NCI-H526 (cell line): ENCODE measurements at regions not wholly inside any gene's neighbourhood (a gene's known extent, or its start where the extent isn't known, plus 50 kb on each side); places are given as distances from the start of the nearest gene placed in this dataset.

Source experiments
- DNase-seq, 2 experiments: peaks; one replicate each; lab custom pipeline; 2025; lab: John Stamatoyannopoulos, UW

DNA sequence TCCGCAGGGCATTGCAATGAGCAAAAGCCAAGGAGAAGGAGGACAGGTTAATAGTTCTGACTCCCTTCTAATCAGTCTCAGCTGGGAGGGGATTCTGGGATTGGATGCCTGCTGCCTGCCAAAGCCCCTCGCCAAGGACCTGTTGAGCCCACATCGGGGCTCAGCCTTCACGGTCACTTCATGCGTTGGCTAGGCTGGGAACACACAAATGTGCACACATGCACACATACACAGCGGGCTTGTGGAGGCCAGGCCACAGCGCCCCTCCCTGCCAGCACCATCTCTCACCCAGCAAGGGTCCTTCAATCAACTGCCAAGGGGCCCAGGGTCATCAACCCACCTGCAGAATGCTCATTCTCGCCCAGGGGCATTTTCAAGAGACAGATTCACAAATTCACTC is 113.9 kb downstream of the C5orf15 start:
- DNase-seq: no peak

DNA sequence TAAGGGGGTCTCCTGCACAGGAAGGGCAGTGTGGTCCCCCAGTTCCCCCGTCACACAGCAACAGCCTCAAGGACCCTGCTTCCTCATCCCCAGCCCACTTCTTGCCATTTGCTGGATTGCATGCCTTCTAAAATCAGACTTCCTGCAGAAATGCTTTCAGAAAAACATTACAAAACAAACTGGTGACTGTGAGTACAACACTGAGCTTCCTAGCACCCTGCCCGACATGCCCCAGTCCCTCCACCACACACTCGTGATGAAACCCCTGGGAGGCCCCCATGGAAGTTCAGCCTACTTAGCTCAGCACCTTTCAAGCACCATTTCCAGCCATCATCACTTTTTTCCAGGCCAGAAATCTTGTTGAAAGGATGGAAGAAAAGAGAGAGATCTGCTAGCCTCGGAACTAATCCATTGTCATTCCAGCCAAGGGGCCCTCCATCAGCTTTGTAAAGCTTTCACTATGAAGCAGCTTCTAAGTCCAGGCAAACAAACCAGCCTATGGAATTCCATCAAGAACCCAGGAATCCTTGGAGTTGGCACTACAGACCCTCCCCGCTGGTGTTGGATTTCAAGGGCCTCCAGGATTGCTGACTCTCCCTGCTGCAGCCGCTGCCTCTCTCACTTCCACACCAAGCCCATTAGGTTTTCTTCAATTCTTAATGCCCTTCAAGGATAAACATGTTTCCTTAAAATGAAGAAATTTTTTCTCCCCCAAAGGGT is 114.6 kb downstream of the C5orf15 start:
- DNase-seq: no peak

DNA sequence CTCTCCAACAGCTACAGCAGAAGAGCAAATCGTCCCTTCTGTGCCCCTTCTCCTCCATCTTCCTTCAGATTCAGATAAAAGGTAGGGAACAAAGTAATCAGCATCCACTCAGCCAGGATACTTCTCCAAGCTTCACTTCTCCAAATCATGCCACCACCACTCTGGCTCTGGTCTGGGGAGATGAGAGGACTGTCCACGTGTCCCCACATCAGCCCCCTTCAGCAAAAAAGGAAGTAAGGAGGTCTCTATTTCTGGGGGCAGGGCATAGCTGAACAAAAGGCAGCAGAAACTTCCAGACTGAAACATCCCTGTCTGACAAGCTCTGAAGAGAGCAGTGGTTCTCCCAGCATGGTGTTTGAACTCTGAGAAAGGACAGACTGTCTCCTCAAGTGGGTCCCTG is 116.9 kb downstream of the C5orf15 start:
- DNase-seq: no peak

DNA sequence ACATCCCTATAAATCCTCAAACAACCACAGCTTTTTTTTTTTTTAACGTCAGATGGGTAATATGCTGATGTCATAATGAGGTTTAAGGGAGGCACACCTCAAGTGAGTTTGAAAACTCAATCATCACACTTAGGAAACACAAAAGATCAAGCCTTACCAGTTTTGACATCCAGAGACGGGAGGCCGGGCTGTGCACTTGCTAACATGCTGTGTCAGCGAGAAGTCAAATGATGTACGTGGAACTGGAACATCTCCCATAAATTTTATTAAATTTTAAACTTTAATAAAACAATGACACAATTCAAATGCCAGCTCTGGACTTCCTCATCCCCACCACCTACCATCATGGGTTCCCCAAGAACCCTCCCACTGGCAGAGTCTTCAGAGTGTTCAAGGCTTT is 117.6 kb downstream of the C5orf15 start:
- DNase-seq: no peak

DNA sequence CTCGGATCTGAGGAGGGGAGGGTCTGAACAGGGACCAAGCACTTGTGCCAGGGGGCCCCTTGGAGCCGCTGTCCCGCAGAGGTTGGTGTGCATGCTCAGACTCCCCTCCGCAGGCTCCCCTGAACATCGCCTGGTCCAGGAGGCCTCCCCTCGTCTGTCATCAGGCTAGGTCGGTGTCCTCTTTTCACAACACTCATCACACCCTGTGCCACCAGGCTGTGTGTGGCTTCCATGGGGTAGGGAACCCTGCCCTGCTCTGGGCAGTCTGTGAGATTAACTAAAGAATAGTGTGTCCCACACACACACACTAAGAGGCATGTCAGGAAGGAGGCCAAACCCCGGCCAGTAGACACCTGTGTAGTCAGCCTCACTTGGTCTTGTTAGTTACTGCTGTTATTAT is 119.3 kb downstream of the C5orf15 start:
- DNase-seq: no peak

DNA sequence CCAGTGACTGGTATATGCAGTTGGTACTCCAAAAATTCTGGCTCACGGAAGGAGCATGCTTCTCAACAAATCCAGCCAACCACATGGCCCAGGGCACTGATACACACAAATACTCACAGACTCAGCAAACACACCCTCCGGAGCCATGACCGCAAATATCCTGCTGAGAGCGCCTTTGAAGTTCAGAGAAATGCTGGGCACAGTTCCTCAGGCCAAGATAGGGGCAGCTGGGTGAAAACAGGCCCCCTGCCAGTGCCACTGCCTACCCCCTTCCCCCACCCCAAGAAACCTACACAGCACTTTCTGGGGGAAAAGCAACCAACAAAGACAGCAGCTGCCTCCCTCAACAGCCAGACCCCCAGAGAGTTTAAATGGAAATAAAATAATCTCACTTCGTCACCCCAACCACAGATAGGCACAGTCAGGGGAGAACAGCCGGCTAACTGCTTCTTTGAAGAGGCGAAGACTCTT is 120.0 kb downstream of the C5orf15 start:
- no peak for DNase-seq

DNA sequence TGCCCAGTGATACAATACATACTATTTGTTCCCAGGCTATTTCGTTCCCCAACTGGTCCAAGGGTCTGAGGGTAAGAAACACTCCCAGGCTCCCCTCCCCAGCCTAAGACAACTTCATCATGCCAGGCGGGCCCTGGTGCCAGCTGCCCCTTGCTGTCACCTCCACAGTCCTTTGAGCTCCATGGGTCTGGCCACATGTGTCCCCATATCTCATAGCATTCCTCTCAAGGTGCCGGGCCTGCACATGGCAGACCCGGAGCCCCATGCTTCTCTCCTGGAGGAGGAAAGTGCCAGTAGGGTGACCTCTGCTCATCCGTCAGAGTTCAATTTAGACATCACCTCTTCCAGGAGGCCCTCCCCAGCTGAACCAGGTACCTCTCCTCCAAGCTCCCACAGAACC is 120.5 kb downstream of the C5orf15 start:
- DNase-seq: no peak

DNA sequence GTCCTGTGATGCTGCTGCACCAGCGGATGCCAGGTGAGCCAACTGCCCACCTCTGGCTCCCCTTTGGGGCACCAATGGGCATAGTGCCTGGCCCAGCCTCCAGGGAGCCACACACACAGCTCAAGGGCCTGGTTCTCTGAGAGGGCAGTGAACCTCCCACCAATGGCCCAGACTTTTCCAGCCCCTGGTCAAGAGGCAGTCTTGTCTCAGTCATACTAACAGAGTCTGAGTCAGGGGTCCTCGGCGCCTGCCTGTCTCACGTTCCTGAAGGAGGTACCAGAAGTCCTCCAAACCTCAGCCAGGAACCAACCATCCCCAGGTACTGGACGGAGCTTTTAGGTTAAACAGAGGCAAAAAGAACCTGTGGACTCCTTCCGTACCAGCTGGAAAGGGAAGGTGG is 121.1 kb downstream of the C5orf15 start:
- DNase-seq: no peak

DNA sequence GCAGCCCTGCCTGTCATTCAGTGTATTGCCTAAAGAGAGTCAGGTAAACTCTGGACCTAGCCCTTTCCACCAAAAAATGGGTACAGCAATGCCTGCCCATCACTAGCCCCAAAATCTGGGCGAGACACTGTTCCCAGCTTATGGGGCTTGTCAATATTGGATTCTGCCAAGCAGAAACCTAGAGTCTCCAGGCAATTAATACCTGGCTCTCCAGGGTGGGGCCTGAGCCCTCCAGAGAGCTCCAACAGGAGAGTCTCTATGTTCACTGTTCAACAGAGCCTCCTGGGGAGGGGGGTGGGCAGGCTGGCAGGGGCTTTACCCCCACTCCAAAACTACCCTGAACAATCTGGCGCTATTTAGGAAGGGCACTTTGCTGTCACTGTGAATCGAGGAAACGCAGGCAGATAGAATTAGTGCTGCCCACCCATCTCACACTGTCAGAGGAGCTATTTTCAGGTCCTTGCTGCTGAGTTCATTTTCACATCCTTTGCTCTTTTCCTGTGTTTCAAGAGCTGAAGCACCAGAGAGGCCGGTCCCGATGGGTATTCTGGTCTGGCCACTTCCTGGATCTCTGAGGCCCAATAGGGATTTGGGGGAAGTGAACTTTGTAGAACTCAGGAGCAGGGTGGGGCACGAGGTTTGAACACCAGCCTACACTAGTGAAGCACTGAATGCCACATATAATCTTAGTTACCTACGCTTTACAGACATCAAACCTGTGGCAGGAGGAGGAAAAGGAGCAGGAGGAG is 121.8 kb downstream of the C5orf15 start:
- no peak for DNase-seq

DNA sequence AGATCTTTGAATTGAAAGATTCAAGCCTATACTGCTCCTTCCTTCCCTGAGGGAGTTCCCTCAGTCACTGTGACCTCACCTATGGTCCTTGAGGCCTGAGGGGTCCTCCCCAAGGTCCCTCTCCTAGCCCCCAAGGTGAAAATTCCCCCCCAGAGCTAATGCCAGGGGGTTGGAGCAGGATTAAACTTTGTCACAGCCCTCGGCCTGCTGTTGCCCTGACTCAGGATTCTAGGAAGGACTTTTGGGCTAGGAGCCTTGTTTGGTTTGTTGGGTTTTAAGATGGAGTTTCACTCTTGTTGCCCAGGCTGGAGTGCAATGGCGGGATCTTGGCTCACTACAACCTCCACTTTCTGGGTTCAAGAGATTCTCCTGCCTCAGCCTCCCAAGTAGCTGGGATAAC is 123.2 kb downstream of the C5orf15 start:
- DNase-seq: no peak

DNA sequence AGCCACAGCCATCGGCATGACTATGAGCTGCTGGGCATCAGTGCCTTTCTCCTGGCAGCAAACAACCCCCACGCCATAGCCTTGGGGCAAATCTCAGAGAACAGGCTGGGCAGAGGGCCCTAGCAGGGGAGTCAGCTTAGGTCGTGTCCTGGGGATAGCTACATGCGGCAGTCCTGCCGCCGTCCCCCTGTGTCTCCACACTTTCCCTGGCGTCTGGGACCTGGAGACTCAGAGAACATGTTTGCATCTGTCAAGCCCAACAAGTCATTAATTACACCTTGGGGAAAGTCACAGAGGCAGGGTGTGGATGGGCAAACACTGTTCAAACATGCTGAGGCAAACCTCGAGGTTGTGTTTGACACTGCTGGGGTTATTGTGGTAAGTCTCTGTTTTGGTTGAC is 123.6 kb downstream of the C5orf15 start:
- no peak for DNase-seq

DNA sequence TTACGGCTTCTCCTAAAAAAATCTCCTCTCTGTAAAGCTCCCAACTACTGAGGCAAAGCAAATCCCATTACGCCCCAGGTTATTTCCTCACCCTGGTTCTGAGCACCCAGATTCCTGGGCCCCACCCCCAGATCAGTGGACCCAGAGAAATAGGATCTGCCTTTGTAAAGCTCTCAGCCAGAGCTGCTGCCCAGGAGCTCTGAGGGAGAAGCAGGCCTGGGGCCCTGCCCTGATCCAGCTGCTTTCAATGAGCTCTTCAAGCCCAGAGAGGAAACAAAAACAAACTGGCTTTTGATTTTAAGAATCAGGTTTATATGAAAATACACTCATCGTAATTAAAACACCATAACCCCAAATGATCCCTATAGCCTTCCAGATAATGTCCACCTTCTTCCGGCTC is 124.5 kb downstream of the C5orf15 start:
- no peak for DNase-seq

DNA sequence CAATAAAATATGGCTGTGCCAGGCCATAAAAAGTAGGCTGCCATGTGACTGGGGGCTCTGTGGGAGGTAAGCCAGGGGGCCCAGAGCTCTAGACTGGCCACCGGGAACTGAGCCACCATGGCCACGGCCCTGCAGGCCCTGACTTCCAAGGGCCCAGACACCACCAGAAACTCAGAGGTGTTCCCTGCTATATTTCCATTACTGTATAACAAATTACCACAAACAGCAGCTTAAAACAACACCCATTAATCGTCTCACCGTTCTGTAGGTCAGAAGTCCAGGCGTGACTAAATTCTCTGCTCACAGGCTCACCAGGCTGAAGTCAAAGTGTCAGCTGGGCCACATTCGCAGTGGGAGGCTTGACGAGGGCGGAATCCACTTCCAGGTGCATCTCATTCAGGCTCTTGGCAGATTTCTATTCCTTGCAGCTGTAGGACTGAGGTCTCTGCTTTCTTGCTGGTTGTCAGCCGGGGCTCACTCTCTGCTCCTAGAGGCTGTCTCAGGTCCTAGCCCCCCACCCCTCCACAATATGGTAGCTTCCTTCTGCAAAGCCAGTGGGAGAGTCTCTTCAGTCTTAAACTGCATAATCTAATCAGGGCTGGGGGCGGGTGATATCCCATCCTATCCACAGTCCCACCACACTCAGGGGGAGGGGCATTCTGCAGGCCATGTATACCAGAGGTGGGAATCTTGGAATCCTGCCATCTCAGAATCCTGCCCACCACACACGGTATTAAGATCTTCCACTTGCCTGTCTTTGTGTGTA is 125.4 kb downstream of the C5orf15 start:
- DNase-seq: no peak

DNA sequence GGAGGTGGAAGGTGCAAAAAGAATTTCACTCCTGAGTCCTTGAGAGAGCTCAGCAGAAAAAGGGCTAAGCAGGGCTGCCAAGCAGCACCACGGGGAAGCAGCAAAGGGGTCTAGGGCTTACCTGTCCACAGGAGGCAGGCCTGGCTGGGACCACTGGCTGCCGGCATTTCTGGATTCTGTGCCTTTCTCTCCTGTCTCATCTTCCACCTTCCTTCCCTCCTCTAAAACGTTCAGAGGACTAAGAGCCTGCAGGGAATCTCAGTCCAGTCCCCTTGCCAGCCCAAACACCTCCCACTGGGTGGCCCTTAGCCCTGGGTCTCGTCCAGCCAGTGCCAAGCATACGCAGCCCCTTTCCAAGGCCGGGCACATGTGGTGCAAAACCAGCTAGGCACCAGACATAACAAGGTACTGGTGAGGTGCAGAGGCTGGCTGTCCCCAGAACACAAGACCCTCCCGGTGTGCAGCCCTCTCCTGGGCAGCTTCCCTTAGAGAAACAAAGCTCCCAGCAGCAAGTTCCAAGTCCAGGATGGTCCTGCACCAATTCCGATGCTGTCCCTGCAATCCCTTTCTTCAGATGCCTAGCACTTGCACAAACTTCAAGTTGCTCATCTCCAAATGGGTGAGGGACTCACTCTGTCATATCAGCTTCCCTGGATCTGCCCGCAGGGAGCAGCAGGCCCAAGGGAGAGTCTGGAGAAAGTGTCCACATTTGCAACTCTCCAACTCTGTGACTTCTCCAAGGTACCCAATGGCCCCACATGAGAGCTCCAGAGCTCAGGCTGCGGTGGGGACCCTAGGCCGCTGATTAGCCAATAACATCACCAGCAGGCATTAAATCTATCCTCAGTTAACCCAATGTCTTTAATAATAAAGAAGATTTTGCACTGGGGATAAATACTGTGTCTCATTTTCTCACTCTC is 126.3 kb downstream of the C5orf15 start:
- DNase-seq: no peak

DNA sequence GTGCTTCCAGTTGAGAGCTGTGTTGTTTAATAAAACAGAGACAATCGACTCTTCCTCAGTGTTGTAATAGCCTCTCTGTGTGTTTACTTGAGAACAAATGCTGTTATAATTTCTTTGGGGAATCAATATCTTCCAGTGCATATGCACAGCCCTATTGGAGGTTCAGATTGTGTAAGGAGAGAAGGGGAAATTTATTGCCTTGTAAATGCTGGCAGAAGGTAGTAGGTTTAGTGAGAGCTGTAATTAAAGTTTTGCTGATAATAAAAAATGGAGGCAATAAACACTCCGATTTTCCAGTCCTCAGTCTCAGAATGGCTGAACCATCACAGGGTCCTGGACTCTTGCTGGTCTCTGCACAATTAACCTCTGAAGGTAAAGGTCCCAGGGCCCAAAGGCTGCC is 128.3 kb downstream of the C5orf15 start:
- DNase-seq: no peak

DNA sequence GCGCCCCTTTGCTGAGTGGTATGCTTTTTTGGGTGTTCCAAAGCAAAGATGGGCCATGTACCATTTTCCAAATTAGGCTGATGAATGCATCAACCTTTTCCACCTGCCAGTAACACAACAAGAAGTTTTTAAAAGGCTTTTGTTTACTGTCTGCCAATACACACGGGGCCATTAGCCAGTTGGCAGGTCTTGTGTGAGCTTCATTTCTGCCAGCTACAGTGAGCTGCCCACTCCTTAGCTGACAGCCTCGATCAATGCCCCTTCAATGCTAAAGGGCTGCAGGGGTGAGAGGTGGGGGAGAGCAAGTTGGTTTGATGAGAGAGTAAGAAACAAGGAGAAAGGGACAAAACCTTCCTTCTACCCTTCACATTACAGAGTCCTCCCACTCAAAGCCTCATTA is 128.7 kb downstream of the C5orf15 start:
- DNase-seq: no peak

DNA sequence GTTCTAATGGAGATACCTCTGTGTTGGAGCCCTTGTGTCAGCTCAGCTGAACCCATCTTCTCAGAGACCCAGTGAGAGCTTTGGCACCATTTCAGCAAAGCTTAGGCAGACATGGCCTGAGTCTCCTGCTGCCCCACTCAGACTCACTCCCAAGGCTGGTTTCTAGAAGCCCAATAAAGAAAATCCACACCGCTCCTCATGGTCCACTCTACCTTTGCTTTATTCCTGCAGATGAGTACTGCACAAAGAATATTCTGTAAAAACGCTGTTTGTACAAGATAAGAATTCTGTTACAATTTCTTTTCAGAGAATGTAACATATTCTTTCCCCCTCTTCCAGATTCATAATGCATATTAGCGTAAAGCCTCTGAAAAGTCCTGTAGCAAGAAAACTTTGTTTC is 129.3 kb downstream of the C5orf15 start:
- no peak for DNase-seq

DNA sequence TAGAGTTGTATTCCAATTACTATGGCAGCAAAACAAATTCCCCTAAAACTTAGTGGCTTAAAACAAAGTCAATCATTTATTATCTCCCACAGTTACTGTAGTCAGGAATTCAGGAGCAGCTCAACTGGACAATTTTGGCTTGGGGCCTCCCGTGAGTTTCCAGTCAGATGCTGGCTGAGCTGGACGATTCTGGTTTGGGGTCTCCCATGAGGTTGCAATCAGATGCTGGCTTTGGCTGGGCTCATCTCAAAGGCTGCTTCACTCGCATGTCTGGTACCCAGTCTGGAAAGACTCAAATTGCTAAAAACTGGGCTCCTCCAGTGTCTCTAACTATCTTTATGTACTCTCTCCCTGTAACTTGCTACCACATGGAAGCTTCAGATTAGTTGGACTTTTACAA is 130.1 kb downstream of the C5orf15 start:
- no peak for DNase-seq

DNA sequence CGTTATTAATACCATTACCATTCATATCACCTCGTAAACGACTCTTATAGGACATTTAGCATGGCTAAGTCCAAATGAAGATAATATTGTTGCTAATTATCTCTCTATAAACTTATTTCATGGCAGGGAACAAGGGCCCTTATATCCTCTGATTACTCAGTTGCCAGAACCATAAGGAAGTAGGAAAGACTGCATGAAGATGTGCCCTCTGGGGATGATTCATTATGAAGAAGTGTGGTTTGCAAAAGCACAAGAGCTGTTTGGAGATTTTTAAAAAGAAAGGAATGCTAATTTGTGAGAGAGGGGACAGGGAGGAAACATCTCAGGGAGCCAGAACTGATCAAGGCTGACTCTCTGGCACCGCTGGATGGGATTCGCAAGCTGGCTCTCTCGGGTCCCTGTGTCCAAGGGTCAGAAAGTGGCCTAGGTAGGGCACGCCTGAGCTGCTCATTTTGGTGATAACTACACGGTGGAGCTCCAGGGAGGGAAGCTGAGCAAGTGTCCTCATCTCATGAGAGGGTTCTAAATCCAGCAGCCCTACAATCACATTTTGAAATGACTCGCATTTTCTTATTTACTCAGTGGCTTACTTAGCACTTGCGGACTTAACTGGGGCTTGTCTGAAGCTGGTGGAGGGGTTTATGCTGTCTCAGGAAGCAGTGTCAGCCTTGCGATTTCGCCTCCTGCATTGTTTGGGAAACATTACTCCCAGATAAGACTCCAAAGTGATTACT is 136.8 kb downstream of the C5orf15 start:
- no peak for DNase-seq

DNA sequence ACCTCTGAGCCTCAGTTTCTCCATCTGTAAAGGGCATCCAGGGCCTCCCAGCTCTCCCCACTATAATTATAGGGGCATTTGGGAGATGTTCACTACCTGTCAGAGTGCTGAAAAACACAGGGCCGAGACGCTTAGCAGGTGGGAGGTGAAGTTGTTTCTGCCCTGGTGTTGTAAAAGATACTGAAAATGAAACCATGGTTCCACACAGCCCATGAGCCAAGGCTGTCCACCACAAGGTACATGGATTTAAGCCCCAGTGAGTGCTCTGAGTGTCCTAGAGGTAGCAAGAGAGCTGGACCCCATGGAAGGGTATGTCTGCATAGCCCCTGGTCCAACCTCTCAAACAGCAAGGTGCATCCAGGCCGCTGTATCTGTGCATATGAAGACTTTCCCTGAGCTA is 137.5 kb downstream of the C5orf15 start:
- DNase-seq: no peak

DNA sequence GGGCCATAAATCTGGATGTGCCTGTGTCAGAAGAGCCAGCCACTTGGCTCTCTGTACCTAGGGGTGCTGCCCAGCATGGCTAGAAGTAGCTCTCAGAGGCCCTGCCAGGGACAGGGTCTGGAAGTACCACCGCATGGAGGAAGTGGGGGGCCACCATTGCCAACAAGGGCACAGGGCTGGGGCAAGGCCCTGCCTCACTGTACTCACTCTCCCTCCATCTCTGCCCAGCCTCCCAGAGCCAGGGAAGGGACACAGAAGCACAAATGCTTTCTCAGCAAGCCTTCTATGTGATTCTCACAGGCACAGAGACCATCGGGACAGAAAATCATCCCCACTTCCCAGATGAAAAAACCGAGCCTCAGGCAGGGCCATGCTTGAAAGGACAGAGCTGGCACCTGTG is 138.1 kb downstream of the C5orf15 start:
- DNase-seq: no peak
